Esophagus muscularis mucosa (tissue), 3 donors: ENCODE measurements at regions not wholly inside any gene's neighbourhood (a gene's known extent, or its start where the extent isn't known, plus 50 kb on each side); places are given as distances from the start of the nearest gene placed in this dataset.

Source experiments
- EP300 ChIP-seq: sonication (generic); formaldehyde crosslinking; IDR thresholded peaks from one replicate; pipeline ENCODE4 v1.6.1; 2017; ENCODE audit warnings: antibody characterized with exemption
- TF ChIP-seq, protein P1 (sequence below), 3 experiments: fragments of 200-600 bp in 2 of 3; fragments of 450-650 bp in 1 of 3; sonication (generic) in 2 of 3; IDR thresholded peaks; one replicate each; pipeline ENCODE4 v1.5.1; 2017 to 2019; ENCODE audit warnings: antibody characterized with exemption in 3 of 3, mild to moderate bottlenecking in 2 of 3, moderate library complexity in 1 of 3

DNA sequence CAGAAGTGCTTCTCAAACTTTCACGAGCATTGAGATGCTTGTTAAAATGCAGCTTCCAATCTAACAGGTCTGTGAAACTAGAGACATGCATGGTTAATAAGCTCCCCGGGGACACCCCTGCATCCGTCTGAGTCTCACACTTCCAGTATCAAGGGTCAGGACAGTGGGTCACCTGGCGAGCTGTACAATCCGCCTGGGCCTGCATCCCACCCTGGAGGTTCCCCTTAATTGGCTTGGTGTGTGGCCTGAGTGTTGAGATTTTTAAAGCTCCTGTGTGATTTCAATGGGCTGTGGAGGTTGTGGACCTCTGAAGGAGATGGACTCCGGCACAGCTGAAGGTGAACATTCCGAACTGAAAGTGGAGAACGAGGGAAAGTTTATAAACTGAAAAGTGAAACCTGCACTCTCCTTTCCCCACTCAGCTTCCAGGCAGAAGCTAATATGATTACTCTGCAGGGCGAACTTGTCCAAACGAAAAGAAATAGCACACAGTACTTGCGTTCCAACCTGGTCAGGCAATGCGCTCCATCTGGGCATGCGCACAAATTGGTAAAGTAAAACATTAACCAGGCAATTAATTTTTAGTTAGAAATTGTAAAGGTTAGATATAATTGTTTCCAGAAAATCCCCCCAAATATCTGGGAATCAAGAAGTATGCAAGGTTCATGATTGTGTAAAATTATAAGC lies 191.7 kb upstream of the ALKAL2 start:
- TF ChIP-seq, protein P1, sequence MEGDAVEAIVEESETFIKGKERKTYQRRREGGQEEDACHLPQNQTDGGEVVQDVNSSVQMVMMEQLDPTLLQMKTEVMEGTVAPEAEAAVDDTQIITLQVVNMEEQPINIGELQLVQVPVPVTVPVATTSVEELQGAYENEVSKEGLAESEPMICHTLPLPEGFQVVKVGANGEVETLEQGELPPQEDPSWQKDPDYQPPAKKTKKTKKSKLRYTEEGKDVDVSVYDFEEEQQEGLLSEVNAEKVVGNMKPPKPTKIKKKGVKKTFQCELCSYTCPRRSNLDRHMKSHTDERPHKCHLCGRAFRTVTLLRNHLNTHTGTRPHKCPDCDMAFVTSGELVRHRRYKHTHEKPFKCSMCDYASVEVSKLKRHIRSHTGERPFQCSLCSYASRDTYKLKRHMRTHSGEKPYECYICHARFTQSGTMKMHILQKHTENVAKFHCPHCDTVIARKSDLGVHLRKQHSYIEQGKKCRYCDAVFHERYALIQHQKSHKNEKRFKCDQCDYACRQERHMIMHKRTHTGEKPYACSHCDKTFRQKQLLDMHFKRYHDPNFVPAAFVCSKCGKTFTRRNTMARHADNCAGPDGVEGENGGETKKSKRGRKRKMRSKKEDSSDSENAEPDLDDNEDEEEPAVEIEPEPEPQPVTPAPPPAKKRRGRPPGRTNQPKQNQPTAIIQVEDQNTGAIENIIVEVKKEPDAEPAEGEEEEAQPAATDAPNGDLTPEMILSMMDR (IDR thresholded peaks at IDR 0.05), result no peak
- TF ChIP-seq EP300, result no peak
